OCI-LY3 (cell line): ENCODE measurements at regions not wholly inside any gene's neighbourhood (a gene's known extent, or its start where the extent isn't known, plus 50 kb on each side); places are given as distances from the start of the nearest gene placed in this dataset.

ENCODE experiments used
- H2AFZ ChIP-seq: fragments of 200-600, 300-600 bp; shearing (Covaris generic); 2 replicates; pipeline ENCODE4 v1.6.0; 2014; ENCODE audit warnings: antibody characterized with exemption, low read depth, low read length
- H3K27ac ChIP-seq: fragments of 200-600, 300-600 bp; sonication (generic); 2 replicates; pipeline ENCODE4 v1.5.1; 2014; ENCODE audit warnings: mild to moderate bottlenecking, low read length, moderate library complexity, mixed read lengths
- H3K27me3 ChIP-seq: fragments of 200-600, 300-600 bp; sonication (generic); 2 replicates; pipeline ENCODE4 v1.6.1; 2014; ENCODE audit warnings: low read depth, low read length, mixed read lengths
- H3K36me3 ChIP-seq: fragments of 200-600, 300-600 bp; sonication (generic); replicated peaks from 2 replicates; pipeline ENCODE3; 2014; ENCODE audit warnings: low read depth, low read length, mixed read lengths
- H3K4me1 ChIP-seq: fragments of 300-600, 200-600 bp; sonication (generic); 2 replicates; pipeline ENCODE4 v1.6.1; 2014; ENCODE audit warnings: low read length, mixed read lengths
- H3K4me2 ChIP-seq: fragments of 200-600, 300-600 bp; sonication (generic); 2 replicates; pipeline ENCODE4 v1.6.1; 2014; ENCODE audit warnings: low read length, mixed read lengths
- H3K4me3 ChIP-seq: fragments of 300-600, 200-600 bp; sonication (generic); 2 replicates; pipeline ENCODE4 v1.5.1; 2014; ENCODE audit warnings: antibody characterized with exemption, mild to moderate bottlenecking, low read length, moderate library complexity
- H3K79me2 ChIP-seq: fragments of 300-600, 200-600 bp; shearing (Covaris generic); 2 replicates; pipeline ENCODE4 v1.6.1; 2014; ENCODE audit warnings: mild to moderate bottlenecking, low read length, mixed read lengths
- H3K9ac ChIP-seq: fragments of 300-600, 200-600 bp; shearing (Covaris generic); 2 replicates; pipeline ENCODE4 v1.6.0; 2014; ENCODE audit warnings: mild to moderate bottlenecking, low read length, moderate library complexity
- H3K9me3 ChIP-seq: fragments of 200-600, 300-600 bp; shearing (Covaris generic); 2 replicates; pipeline ENCODE4 v1.6.1; 2014; ENCODE audit warnings: low read length, mixed read lengths; ENCODE audit not compliant: insufficient read depth
- H4K20me1 ChIP-seq: fragments of 200-600, 300-600 bp; sonication (generic); 2 replicates; pipeline ENCODE4 v1.6.1; 2016; ENCODE audit warnings: low read length, mixed read lengths; ENCODE audit not compliant: insufficient read depth
- EZH2phosphoT487 ChIP-seq: fragments of 200-600 bp; shearing (Covaris generic); IDR thresholded peaks from 2 replicates; pipeline ENCODE4 v1.6.1; 2018; ENCODE audit warnings: antibody characterized with exemption, mixed run types, low read depth
- TF ChIP-seq, protein P1 (sequence below): fragments of 200-600, 300-600 bp; sonication (generic); IDR thresholded peaks from 2 replicates; pipeline ENCODE4 v1.5.1; 2014; ENCODE audit warnings: antibody characterized with exemption, low read length, low read depth

- Histone ChIP-seq H3K79me2 (no peaks in the 10 kb centered on the region), H3K4me2 (no peak overlapping the region), H2AFZ (no peak overlapping the region), H3K36me3 (no peaks in the 10 kb centered on the region), H3K9ac (no peak overlapping the region), H3K9me3 (no peaks in the 10 kb centered on the region), H3K27me3 (no peaks in the 10 kb centered on the region), H3K27ac (no peak overlapping the region), H3K4me1 (peaks cover 11% of the 10 kb centered on the region), H4K20me1 (no peaks in the 10 kb centered on the region), H3K4me3 (no peak overlapping the region)
- TF ChIP-seq, protein P1, sequence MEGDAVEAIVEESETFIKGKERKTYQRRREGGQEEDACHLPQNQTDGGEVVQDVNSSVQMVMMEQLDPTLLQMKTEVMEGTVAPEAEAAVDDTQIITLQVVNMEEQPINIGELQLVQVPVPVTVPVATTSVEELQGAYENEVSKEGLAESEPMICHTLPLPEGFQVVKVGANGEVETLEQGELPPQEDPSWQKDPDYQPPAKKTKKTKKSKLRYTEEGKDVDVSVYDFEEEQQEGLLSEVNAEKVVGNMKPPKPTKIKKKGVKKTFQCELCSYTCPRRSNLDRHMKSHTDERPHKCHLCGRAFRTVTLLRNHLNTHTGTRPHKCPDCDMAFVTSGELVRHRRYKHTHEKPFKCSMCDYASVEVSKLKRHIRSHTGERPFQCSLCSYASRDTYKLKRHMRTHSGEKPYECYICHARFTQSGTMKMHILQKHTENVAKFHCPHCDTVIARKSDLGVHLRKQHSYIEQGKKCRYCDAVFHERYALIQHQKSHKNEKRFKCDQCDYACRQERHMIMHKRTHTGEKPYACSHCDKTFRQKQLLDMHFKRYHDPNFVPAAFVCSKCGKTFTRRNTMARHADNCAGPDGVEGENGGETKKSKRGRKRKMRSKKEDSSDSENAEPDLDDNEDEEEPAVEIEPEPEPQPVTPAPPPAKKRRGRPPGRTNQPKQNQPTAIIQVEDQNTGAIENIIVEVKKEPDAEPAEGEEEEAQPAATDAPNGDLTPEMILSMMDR: no peak
- TF ChIP-seq EZH2phosphoT487: no peak
These were observed 288.3 kb upstream of the TCF4 start for GRCh38 chr18:55876254-55876653.

DNA sequence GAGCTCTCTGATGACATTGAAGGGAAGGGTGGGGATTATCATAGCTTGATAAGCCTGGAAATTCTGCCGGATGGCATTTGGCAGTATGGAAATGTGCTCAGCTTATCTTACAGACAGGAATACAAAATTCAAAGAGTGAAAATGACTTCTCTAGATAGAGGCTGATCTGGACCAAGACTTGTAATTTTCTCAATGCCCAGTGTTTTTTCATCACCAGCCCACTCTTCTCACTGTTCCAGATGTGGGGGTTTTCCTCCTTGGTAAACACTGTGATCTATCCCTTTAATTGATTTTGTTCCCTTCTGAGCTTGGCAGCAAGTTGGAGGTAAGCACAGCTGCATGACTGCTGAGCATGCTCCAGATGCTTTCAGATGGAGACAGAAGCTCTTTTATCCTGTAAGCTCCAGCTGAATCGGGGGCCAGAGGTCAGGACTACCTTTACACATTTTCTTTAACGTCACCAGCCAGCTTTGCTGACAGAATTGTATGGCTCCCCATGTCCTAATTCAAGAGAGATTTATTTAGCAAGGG, 287.4 kb upstream of the TCF4 start:
- H3K79me2 ChIP-seq: no peaks in the 10 kb centered on the region
- no peaks in the 10 kb centered on the region for H3K36me3 ChIP-seq
- H4K20me1 ChIP-seq: no peaks in the 10 kb centered on the region
- no peak overlapping the region for H3K27ac ChIP-seq
- no peaks in the 10 kb centered on the region for H3K27me3 ChIP-seq
- no peak for TF ChIP-seq EZH2phosphoT487
- TF ChIP-seq, protein P1: no peak
- no peak overlapping the region for H3K4me3 ChIP-seq
- no peak overlapping the region for H3K9ac ChIP-seq
- H3K9me3 ChIP-seq: no peaks in the 10 kb centered on the region
- no peak overlapping the region for H2AFZ ChIP-seq
- H3K4me1 ChIP-seq: peaks cover 11% of the 10 kb centered on the region
- no peak overlapping the region for H3K4me2 ChIP-seq

DNA sequence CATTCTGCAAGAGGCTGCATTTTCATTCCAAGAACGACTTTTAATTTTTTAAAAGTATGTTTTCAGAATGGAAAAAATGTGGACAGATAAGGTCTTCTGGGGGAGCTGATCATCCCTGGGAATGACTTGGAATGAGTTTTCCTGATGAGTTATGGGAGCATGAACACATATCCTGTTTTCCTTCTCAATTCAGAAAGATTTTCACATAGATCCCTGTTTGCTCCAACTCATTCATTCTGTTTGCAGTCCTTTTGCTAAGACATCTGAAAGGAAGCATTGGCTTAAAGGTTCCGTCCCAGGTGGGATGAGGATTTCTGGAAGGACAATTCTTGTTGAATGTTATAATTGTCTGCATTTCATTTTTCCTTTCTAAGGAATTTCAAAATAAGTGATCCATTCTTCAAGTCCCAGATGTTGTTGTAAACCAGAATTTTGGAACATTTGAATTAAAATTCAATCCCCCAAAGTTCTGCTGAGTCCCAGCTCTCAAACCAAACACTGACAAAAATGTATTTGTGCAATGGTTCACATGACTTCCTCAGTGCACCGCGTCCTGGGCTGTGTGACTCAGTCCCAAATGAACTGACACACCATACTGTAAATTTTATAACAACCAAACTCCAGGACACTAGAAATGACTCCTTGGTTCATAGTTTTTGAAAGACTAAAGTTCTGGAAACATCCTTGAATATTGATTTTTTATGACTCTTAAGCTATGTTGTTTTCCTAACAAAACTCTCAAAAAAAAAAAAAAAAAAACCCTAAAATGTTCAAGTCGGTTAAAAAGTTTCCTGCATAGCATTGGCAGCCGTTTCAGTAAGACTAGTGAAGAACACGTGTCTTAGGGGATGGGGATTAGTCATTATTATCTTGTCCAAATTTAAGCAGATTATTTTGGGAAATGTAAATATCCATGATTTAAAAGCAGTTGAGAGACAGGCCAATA, 281.8 kb upstream of the TCF4 start:
- H3K27me3 ChIP-seq: no peaks in the 10 kb centered on the region
- no peak overlapping the region for H3K4me2 ChIP-seq
- H3K9ac ChIP-seq: no peak overlapping the region
- no peak overlapping the region for H2AFZ ChIP-seq
- no peaks in the 10 kb centered on the region for H3K36me3 ChIP-seq
- TF ChIP-seq EZH2phosphoT487: no peak
- TF ChIP-seq, protein P1: no peak
- H3K4me3 ChIP-seq: no peak overlapping the region
- H3K4me1 ChIP-seq: no peaks in the 10 kb centered on the region
- H3K79me2 ChIP-seq: no peaks in the 10 kb centered on the region
- no peaks in the 10 kb centered on the region for H4K20me1 ChIP-seq
- H3K9me3 ChIP-seq: no peaks in the 10 kb centered on the region
- H3K27ac ChIP-seq: no peak overlapping the region

DNA sequence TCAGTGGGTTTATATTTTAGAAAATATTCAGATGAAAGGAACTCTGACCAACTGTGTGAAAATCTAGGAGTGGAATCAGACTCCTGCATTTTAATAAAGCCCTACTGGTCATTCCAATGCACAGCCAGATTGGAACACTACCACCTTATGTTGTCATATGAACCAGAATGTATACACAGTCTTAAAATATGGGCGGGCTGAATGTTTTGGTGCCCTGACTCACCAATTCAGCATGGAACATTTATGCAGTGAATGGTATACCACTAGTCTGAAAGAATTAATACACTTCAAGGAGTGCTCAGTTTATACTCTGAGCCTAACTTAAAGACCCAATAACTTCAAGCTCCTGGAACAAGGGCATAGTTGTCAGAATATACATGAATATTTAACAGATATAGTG, 280.9 kb upstream of the TCF4 start:
- no peak overlapping the region for H3K4me2 ChIP-seq
- no peaks in the 10 kb centered on the region for H3K4me1 ChIP-seq
- H2AFZ ChIP-seq: no peak overlapping the region
- H3K79me2 ChIP-seq: no peaks in the 10 kb centered on the region
- H3K27me3 ChIP-seq: no peaks in the 10 kb centered on the region
- no peak overlapping the region for H3K9ac ChIP-seq
- no peak overlapping the region for H3K4me3 ChIP-seq
- no peak overlapping the region for H3K27ac ChIP-seq
- H3K9me3 ChIP-seq: no peaks in the 10 kb centered on the region
- H4K20me1 ChIP-seq: no peaks in the 10 kb centered on the region
- no peaks in the 10 kb centered on the region for H3K36me3 ChIP-seq
- TF ChIP-seq EZH2phosphoT487: no peak
- TF ChIP-seq, protein P1: no peak
